ENCODE measurements at regions not wholly inside any gene's neighbourhood (a gene's known extent, or its start where the extent isn't known, plus 50 kb on each side); places are given as distances from the start of the nearest gene placed in this dataset.

- no peak overlapping the region for H3K27ac ChIP-seq (ENCODE audit: insufficient read length, low read depth, low read length)
- no peak for DNase-seq
- H3T11ph ChIP-seq (ENCODE audit: low read length): no peak overlapping the region
- no peaks in the 10 kb centered on the region for H3K4me1 ChIP-seq (ENCODE audit: insufficient read depth, low read length)
- H2BK20ac ChIP-seq (ENCODE audit: low read depth, low read length, poor library complexity, severe bottlenecking): no peak overlapping the region
- no peak overlapping the region for H2AFZ ChIP-seq (ENCODE audit: low read length)
- H2BK15ac ChIP-seq (ENCODE audit: low read depth, low read length): no peak overlapping the region
- H3K14ac ChIP-seq (ENCODE audit: insufficient read depth, low read length): no peak overlapping the region
- H3K79me1 ChIP-seq (ENCODE audit: insufficient read depth, low read depth, low read length, poor library complexity, severe bottlenecking): no peaks in the 10 kb centered on the region
- H3K9ac ChIP-seq (ENCODE audit: extremely low read depth, insufficient read length, low read length): no peak overlapping the region
- no peaks in the 10 kb centered on the region for H4K20me1 ChIP-seq (ENCODE audit: control insufficient read depth, insufficient read depth, insufficient read length)
- H3K27ac Mint-ChIP-seq: no peak overlapping the region
- H3K9me3 ChIP-seq (ENCODE audit: control insufficient read depth, low read depth, low read length): no peaks in the 10 kb centered on the region
- no peak overlapping the region for H3K18ac ChIP-seq (ENCODE audit: insufficient read length, low read depth, low read length)
- peaks cover 3 to 29% of the 10 kb centered on the region in 2 experiments; a peak in 3 of 5 replicates for H3K9me3 Mint-ChIP-seq
- H3K4me2 ChIP-seq (ENCODE audit: insufficient read depth, insufficient read length, low read length): no peak overlapping the region
- no peak overlapping the region for H4K8ac ChIP-seq (replicated peaks; ENCODE audit: insufficient read length, low read depth, low read length)
- H4K91ac ChIP-seq (ENCODE audit: insufficient read length, low read depth, low read length): no peak overlapping the region
- no peak overlapping the region for H2BK120ac ChIP-seq (ENCODE audit: low read depth, low read length, poor library complexity, severe bottlenecking)
- H3K4me1 Mint-ChIP-seq: no peaks in the 10 kb centered on the region
- no peak overlapping the region for H3K4ac ChIP-seq (ENCODE audit: low read depth, low read length)
- WGBS (ENCODE audit: extremely low coverage, insufficient read length, low lambda C conversion rate): no CpG with 5 or more reads among the region's 1 CpG
- no peak overlapping the region for H4K5ac ChIP-seq (ENCODE audit: insufficient read length, low read depth, low read length)
- no peaks in the 10 kb centered on the region for H3K27me3 ChIP-seq (ENCODE audit: insufficient read depth, low read length)
- H3K56ac ChIP-seq (ENCODE audit: insufficient read length, low read depth, low read length): no peak overlapping the region
- no peak overlapping the region for H3K23ac ChIP-seq (ENCODE audit: insufficient read length, low read depth, low read length)
- H3K27me3 Mint-ChIP-seq (ENCODE audit: low read depth): no peaks in the 10 kb centered on the region; the same call in 1 of the 2 replicates
- H3K36me3 Mint-ChIP-seq (ENCODE audit: insufficient read depth in 1 of 3, low read depth in 3 of 3): peaks cover 0 to 42% (median 24%) of the 10 kb centered on the region in 3 experiments; a peak in 5 of 7 replicates
- H3K79me2 ChIP-seq (ENCODE audit: insufficient read depth, low read length): no peaks in the 10 kb centered on the region
- H3K4me3 Mint-ChIP-seq: no peak overlapping the region
- no peak for TF ChIP-seq CTCF (conservative IDR thresholded peaks at IDR 0.05)
- no peak overlapping the region for H2AK5ac ChIP-seq (ENCODE audit: insufficient read length, low read length)
- H2BK12ac ChIP-seq (ENCODE audit: insufficient read length, low read depth, low read length): no peak overlapping the region
- no peaks in the 10 kb centered on the region for H3K23me2 ChIP-seq (ENCODE audit: insufficient read length, low read depth, low read length, poor library complexity, severe bottlenecking)
- no peak overlapping the region for H2BK5ac ChIP-seq (ENCODE audit: insufficient read length, low read length)
Measured at GRCh38 chr5:67686746-67687145, 490.1 kb upstream of the CD180 start.
